D721Med (cell line): ENCODE measurements at regions not wholly inside any gene's neighbourhood (a gene's known extent, or its start where the extent isn't known, plus 50 kb on each side); places are given as distances from the start of the nearest gene placed in this dataset.

Source experiments
- DNase-seq: peaks from one replicate; pipeline ENCODE4 v3.0.0; 2011; ENCODE audit warnings: low spot score; ENCODE audit not compliant: insufficient read length
- FAIRE-seq: peaks from 2 replicates; lab custom pipeline; 2011; peaks lifted over from hg19 to GRCh38; lab: Jason Lieb, UNC
- CTCF ChIP-seq: IDR thresholded peaks from 2 replicates; pipeline ENCODE4 v1.5.1; 2012; ENCODE audit warnings: mild to moderate bottlenecking, control low read depth; ENCODE audit not compliant: insufficient read depth; ENCODE audit errors: missing control alignments

GRCh38 chr10:129102906-129103693 lies 363.9 kb upstream of the MGMT start:
- DNase-seq (no peak), FAIRE-seq (no peak)

GRCh38 chr10:129104266-129105045 lies 362.6 kb upstream of the MGMT start:
- FAIRE-seq (no peak), DNase-seq (no peak)
- no peak for TF ChIP-seq CTCF

More at GRCh38 chr10:129102906-129103693, 363.9 kb upstream of the MGMT start:
- no peak for TF ChIP-seq CTCF

DNA sequence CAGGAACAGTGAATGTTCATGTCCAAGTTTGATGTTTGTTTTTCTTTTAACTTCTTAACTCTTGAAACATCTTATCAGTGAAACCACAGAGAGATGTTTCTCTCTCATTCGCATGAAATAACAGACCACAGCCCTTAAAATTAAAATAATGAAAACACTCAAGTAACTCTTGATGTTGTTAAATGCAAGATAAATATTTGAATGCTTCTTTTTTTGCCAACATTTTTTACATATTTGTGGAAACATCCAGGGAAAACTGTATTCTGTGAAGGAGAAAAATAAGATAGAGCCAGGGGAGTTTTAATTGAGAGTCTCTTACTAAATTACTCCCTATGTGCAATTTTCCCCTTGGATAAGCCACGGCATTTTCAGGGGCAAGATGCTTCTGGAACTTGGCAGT lies 361.8 kb upstream of the MGMT start:
- FAIRE-seq (no peak), DNase-seq (no peak)
- TF ChIP-seq CTCF, result no peak

DNA sequence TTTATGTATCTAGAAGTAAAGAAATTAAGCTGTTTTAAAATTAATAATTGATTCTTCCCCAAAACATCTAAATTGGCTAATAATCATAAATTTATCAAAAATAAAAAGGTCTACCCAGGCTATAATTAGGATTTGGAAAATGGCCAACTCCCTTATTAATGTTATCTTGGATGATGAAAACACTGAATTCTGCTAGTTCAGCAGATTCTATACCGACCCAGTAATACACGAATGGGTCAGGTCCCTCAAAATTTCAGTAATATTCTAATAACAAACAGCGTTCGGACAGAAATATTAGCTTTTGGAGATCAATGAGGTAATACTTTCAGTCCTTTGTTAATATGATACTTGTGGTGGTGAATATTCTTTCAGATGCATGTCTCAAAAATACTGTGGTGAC lies 360.7 kb upstream of the MGMT start:
- DNase-seq (no peak), FAIRE-seq (no peak)
- no peak for TF ChIP-seq CTCF

- FAIRE-seq (no peak), DNase-seq (no peak)
- TF ChIP-seq CTCF, result no peak
Observed at GRCh38 chr10:129107525-129107924, 359.5 kb upstream of the MGMT start.

DNA sequence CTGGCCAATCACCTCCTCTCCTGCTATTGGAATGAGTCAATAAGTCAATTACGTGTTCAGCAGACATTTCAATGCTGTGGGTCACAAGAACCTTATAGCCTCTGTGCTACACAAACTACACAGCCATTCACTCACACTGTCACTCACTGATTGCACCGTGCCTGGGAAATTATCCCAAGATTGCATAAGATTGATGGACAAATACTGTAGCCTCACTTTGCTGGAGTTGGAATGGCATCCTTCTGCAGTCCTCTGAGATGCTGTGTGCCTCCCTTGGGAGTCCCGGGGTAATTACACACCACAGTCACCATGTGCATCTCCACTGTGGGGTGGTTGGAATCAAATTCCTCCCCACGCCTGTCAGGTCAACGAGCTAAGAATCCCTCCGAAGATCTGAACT lies 358.7 kb upstream of the MGMT start:
- no peak for TF ChIP-seq CTCF
- no peak for DNase-seq
- FAIRE-seq, result no peak

DNA sequence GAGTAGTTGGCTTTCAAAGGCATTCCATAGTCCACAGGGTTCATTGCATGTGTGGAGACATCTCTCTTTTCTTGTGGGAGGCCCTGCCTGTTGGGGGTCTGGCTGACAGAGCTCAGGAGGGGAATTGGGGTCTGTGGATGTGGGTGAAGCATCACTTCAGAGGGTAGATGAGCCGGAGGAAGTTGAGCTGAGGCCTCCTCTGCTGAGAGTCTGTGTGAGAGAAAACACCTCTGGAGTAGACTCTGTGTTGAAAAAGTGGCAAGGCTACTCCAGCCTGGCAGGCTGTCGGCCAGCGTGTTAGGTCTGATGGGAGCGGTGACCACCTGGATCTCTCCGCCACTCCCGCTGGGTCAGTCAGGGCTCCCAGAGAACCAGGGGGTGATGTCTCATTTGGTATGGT lies 358.0 kb upstream of the MGMT start:
- FAIRE-seq (no peak), DNase-seq (no peak)
- TF ChIP-seq CTCF, result no peak
